Islet precursor cell (in vitro differentiated cells): ENCODE measurements at regions not wholly inside any gene's neighbourhood (a gene's known extent, or its start where the extent isn't known, plus 50 kb on each side); places are given as distances from the start of the nearest gene placed in this dataset.
"Not testable (repeated sequence)": the region's sequence is repeated elsewhere in the genome, so short reads cannot be mapped to it uniquely, and the experiment has no call there.

Experiments
- DNase-seq: peaks from one replicate; pipeline ENCODE4 v3.0.0-alpha.2; 2018

- no peak for DNase-seq
Observed at GRCh38 chr5:68114378-68115040, 101.0 kb upstream of the PIK3R1 start.

GRCh38 chr5:68112658-68113057, 102.9 kb upstream of the PIK3R1 start:
- DNase-seq: no peak

- no peak for DNase-seq
Observed at GRCh38 chr5:68110894-68111293, 104.7 kb upstream of the PIK3R1 start.

- DNase-seq: no peak
Observed at GRCh38 chr5:68110264-68110663, 105.3 kb upstream of the PIK3R1 start.

GRCh38 chr5:68104217-68104616, 111.3 kb upstream of the PIK3R1 start:
- DNase-seq: not testable (repeated sequence)

GRCh38 chr5:68103297-68103696, 112.3 kb upstream of the PIK3R1 start:
- not testable (repeated sequence) for DNase-seq

GRCh38 chr5:68099327-68099726, 116.2 kb upstream of the PIK3R1 start:
- DNase-seq: no peak

- no peak for DNase-seq
Observed at GRCh38 chr5:68093455-68094159, 121.9 kb upstream of the PIK3R1 start.

- DNase-seq: no peak
Observed at GRCh38 chr5:68088302-68088701, 127.3 kb upstream of the PIK3R1 start.

- DNase-seq: no peak
Observed at GRCh38 chr5:68087866-68088265, 127.7 kb upstream of the PIK3R1 start.

- no peak for DNase-seq
Observed at GRCh38 chr5:68086857-68087256, 128.7 kb upstream of the PIK3R1 start.

- DNase-seq: no peak
Observed at GRCh38 chr5:68086439-68086838, 129.1 kb upstream of the PIK3R1 start.

GRCh38 chr5:68084396-68084795, 131.2 kb upstream of the PIK3R1 start:
- no peak for DNase-seq

- no peak for DNase-seq
Observed at GRCh38 chr5:68080282-68081050, 135.1 kb upstream of the PIK3R1 start.

- DNase-seq: peak; percentile 84
Observed at GRCh38 chr5:68077349-68077894, 138.1 kb upstream of the PIK3R1 start.

GRCh38 chr5:68074633-68075032, 140.9 kb upstream of the PIK3R1 start:
- DNase-seq: peak; percentile 58

- no peak for DNase-seq
Observed at GRCh38 chr5:68074048-68074632, 141.4 kb upstream of the PIK3R1 start.

GRCh38 chr5:68071736-68072135, 143.8 kb upstream of the PIK3R1 start:
- DNase-seq: no peak

- no peak for DNase-seq
Observed at GRCh38 chr5:68071282-68071632, 144.3 kb upstream of the PIK3R1 start.

GRCh38 chr5:68070591-68071281, 144.8 kb upstream of the PIK3R1 start:
- no peak for DNase-seq

- DNase-seq: no peak
Observed at GRCh38 chr5:68067976-68068603, 147.5 kb upstream of the PIK3R1 start.

GRCh38 chr5:68067291-68067690, 148.3 kb upstream of the PIK3R1 start:
- DNase-seq: no peak
